ENCODE measurements at regions not wholly inside any gene's neighbourhood (a gene's known extent, or its start where the extent isn't known, plus 50 kb on each side); places are given as distances from the start of the nearest gene placed in this dataset.

- Histone ChIP-seq H3K4me2 (ENCODE audit: low read length) (no peak overlapping the region), H2AFZ (ENCODE audit: low read depth, low read length) (no peak overlapping the region), H3K36me3 (ENCODE audit: insufficient read depth, low read length) (no peaks in the 10 kb centered on the region), H3K79me2 (replicated peaks; ENCODE audit: insufficient read depth, low read length) (no peaks in the 10 kb centered on the region), H3K4me3 (ENCODE audit: low read length) (no peak overlapping the region), H3F3A (ENCODE audit: insufficient read depth, low read length, poor library complexity, severe bottlenecking) (no peaks in the 10 kb centered on the region), H3K27me3 (ENCODE audit: insufficient read depth, low read depth, low read length) (no peaks in the 10 kb centered on the region), H3K9me3 (ENCODE audit: low read length) (no peaks in the 10 kb centered on the region), H3K9ac (ENCODE audit: low read length) (no peak overlapping the region), H4K20me1 (ENCODE audit: insufficient read depth) (no peaks in the 10 kb centered on the region), H3K9me2 (ENCODE audit: insufficient read depth, low read length) (no peaks in the 10 kb centered on the region), H3K27ac (ENCODE audit: low read length) (no peak overlapping the region)
- TF ChIP-seq REST (IDR thresholded peaks at IDR 0.05; ENCODE audit: borderline replicate concordance) = no peak
- no peak for TF ChIP-seq EP300 (conservative IDR thresholded peaks at IDR 0.05; ENCODE audit: poor library complexity, severe bottlenecking)
- no peak for TF ChIP-seq SMC3 (conservative IDR thresholded peaks at IDR 0.05; ENCODE audit: poor library complexity)
- no peak for TF ChIP-seq TAF1 (IDR thresholded peaks at IDR 0.05; ENCODE audit: low read depth)
- TF ChIP-seq RAD21 (conservative IDR thresholded peaks at IDR 0.05) = no peak
- TF ChIP-seq MXI1 (conservative IDR thresholded peaks at IDR 0.05; ENCODE audit: poor library complexity, severe bottlenecking) = no peak
- TF ChIP-seq EZH2 (IDR thresholded peaks at IDR 0.05; ENCODE audit: borderline replicate concordance, insufficient read depth, low read length, poor library complexity, severe bottlenecking) = no peak
- TF ChIP-seq CTCF (IDR thresholded peaks at IDR 0.05; ENCODE audit: poor library complexity, severe bottlenecking) = no peak
- no peak for TF ChIP-seq POLR2AphosphoS5 (IDR thresholded peaks at IDR 0.05)
These were observed 94.0 kb upstream of the NAP1L1 start for GRCh38 chr12:76178452-76178851.

- no peaks in the 10 kb centered on the region for H3K79me2 ChIP-seq (replicated peaks; ENCODE audit: insufficient read depth, low read length)
- H2AFZ ChIP-seq (ENCODE audit: low read depth, low read length) = no peak overlapping the region
- H3F3A ChIP-seq (ENCODE audit: insufficient read depth, low read length, poor library complexity, severe bottlenecking) = no peaks in the 10 kb centered on the region
- H3K27ac ChIP-seq (ENCODE audit: low read length) = no peak overlapping the region
- H4K20me1 ChIP-seq (ENCODE audit: insufficient read depth) = no peaks in the 10 kb centered on the region
- H3K9me2 ChIP-seq (ENCODE audit: insufficient read depth, low read length) = no peaks in the 10 kb centered on the region
- no peaks in the 10 kb centered on the region for H3K9me3 ChIP-seq (ENCODE audit: low read length)
- no peak overlapping the region for H3K4me3 ChIP-seq (ENCODE audit: low read length)
- no peaks in the 10 kb centered on the region for H3K27me3 ChIP-seq (ENCODE audit: insufficient read depth, low read depth, low read length)
- H3K36me3 ChIP-seq (ENCODE audit: insufficient read depth, low read length) = no peaks in the 10 kb centered on the region
- TF ChIP-seq MXI1 (conservative IDR thresholded peaks at IDR 0.05; ENCODE audit: poor library complexity, severe bottlenecking) = no peak
- H3K9ac ChIP-seq (ENCODE audit: low read length) = no peak overlapping the region
- H3K4me2 ChIP-seq (ENCODE audit: low read length) = no peak overlapping the region
These were observed 93.3 kb upstream of the NAP1L1 start for GRCh38 chr12:76177821-76178220.

GRCh38 chr12:76176940-76177339 lies 92.5 kb upstream of the NAP1L1 start:
- no peak overlapping the region for H2AFZ ChIP-seq (ENCODE audit: low read depth, low read length)
- H3K9me2 ChIP-seq (ENCODE audit: insufficient read depth, low read length) = no peaks in the 10 kb centered on the region
- H3K27ac ChIP-seq (ENCODE audit: low read length) = no peak overlapping the region
- H3K27me3 ChIP-seq (ENCODE audit: insufficient read depth, low read depth, low read length) = no peaks in the 10 kb centered on the region
- no peaks in the 10 kb centered on the region for H3K36me3 ChIP-seq (ENCODE audit: insufficient read depth, low read length)
- no peak overlapping the region for H3K4me2 ChIP-seq (ENCODE audit: low read length)
- TF ChIP-seq SMC3 (conservative IDR thresholded peaks at IDR 0.05; ENCODE audit: poor library complexity) (no peak), POLR2AphosphoS5 (IDR thresholded peaks at IDR 0.05) (no peak), TAF1 (IDR thresholded peaks at IDR 0.05; ENCODE audit: low read depth) (no peak), CTCF (IDR thresholded peaks at IDR 0.05; ENCODE audit: poor library complexity, severe bottlenecking) (no peak), REST (IDR thresholded peaks at IDR 0.05; ENCODE audit: borderline replicate concordance) (no peak)
- H4K20me1 ChIP-seq (ENCODE audit: insufficient read depth) = no peaks in the 10 kb centered on the region
- H3K4me3 ChIP-seq (ENCODE audit: low read length) = no peak overlapping the region
- H3K79me2 ChIP-seq (replicated peaks; ENCODE audit: insufficient read depth, low read length) = no peaks in the 10 kb centered on the region
- no peak overlapping the region for H3K9ac ChIP-seq (ENCODE audit: low read length)
- H3F3A ChIP-seq (ENCODE audit: insufficient read depth, low read length, poor library complexity, severe bottlenecking) = no peaks in the 10 kb centered on the region
- H3K9me3 ChIP-seq (ENCODE audit: low read length) = no peaks in the 10 kb centered on the region

Data from neural cell (in vitro differentiated cells).